ENCODE measurements at regions not wholly inside any gene's neighbourhood (a gene's known extent, or its start where the extent isn't known, plus 50 kb on each side); places are given as distances from the start of the nearest gene placed in this dataset.

- intact Hi-C loops (cut with micrococcal nuclease) = no loop called here
Observed at GRCh38 chr3:78273326-78273725, 1233.4 kb downstream of the ROBO2 start.

DNA sequence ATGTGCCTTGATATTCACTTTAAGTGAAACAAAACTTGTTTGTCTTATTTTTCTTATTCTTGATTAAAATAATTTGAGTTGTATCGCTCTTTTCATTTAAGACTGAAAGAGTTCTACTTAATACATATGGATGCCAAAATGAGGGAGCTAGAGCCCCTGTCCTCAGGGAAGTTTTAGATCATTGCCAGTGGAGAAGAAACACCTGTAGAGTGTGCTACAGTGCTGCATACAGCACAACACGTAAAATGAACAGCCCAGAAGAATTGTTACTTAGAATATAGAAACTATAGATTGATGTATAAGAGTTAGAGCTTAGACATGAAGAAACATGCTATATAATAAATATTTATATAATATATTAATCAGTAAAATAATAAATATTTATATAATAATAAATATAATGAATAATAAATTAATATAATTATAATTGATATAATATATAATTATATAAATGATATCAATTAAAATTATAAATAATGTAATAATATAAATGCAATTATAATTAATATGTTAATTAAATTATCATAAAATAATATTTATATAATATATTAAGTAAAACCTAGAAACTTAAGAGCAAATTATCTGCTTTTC lies 1234.7 kb downstream of the ROBO2 start:
- Histone ChIP-seq H3K4me1 (ENCODE audit: control insufficient read depth, extremely low read depth, insufficient read depth, low read length) (no peaks in the 10 kb centered on the region), H4K20me1 (replicated peaks; ENCODE audit: control insufficient read depth, extremely low read depth, insufficient read depth, low read length) (no peaks in the 10 kb centered on the region), H3K27ac (ENCODE audit: insufficient read depth, low read depth, low read length) (no peak overlapping the region), H3K79me2 (ENCODE audit: control insufficient read depth, insufficient read depth, low read length) (no peaks in the 10 kb centered on the region), H3K9me1 (replicated peaks; ENCODE audit: control insufficient read depth, extremely low read depth, insufficient read depth, low read length) (no peaks in the 10 kb centered on the region), H2AFZ (ENCODE audit: low read depth, low read length) (no peak overlapping the region), H3K9me3 (replicated peaks; ENCODE audit: control insufficient read depth, insufficient read depth, low read length) (no peaks in the 10 kb centered on the region), H3K9ac (replicated peaks; ENCODE audit: extremely low read depth, insufficient read depth, low read length) (no peak overlapping the region), H3K36me3 (ENCODE audit: control insufficient read depth in 2 of 2, extremely low read depth in 1 of 2, insufficient read depth in 2 of 2, low read length in 2 of 2) (no peaks in the 10 kb centered on the region), H3K4me3 (replicated peaks in 1 of 3; ENCODE audit: insufficient read depth in 1 of 3, low read depth in 1 of 3, low read length in 3 of 3) (no peak overlapping the region), H3K4me2 (ENCODE audit: insufficient read depth, low read length) (no peak overlapping the region), H3K27me3 (ENCODE audit: control insufficient read depth in 2 of 2, insufficient read depth in 2 of 2, low read length in 2 of 2) (no peaks in the 10 kb centered on the region)
- CTCF ChIA-PET = interaction anchor here (1.0 kb wide), 1 partner anchor 10 kb away, joined by 4 read pairs; no protein-coding TSS in a partner anchor
- FAIRE-seq = no peak
- no TSS peak for BruUV-seq (replicated peaks)
- no peak for DNase-seq (ENCODE audit: low read depth, low spot score)
- intact Hi-C loops (cut with micrococcal nuclease) (loop anchor here (5.0 kb wide), 1 partner anchor 373 kb away; no protein-coding TSS in a partner anchor), dilution Hi-C loops (cut with MboI; ENCODE audit: extremely low pct_ligation_motif_present, low sequenced_read_pairs) (no loop called here)
- POLR2A ChIA-PET = no interaction called here
- TF ChIP-seq, protein P1, sequence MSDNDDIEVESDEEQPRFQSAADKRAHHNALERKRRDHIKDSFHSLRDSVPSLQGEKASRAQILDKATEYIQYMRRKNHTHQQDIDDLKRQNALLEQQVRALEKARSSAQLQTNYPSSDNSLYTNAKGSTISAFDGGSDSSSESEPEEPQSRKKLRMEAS (IDR thresholded peaks at IDR 0.05; ENCODE audit: insufficient read depth, insufficient read length) = no peak
- no peak for TF ChIP-seq EZH2 (IDR thresholded peaks at IDR 0.05; ENCODE audit: borderline replicate concordance, low read depth, low read length, severe bottlenecking)
- TF ChIP-seq POLR2A (IDR thresholded peaks at IDR 0.05; ENCODE audit: low read depth, low read length) = no peak
- TF ChIP-seq FOS (IDR thresholded peaks at IDR 0.05; ENCODE audit: borderline replicate concordance, insufficient read depth, low read length) = no peak
- no peak for TF ChIP-seq JUN (IDR thresholded peaks at IDR 0.05; ENCODE audit: borderline replicate concordance, insufficient read depth, insufficient read length, low read depth)
- no peak for TF ChIP-seq MYC (IDR thresholded peaks at IDR 0.05; ENCODE audit: low read depth, low read length)
- TF ChIP-seq POLR2AphosphoS5 (IDR thresholded peaks at IDR 0.05; ENCODE audit: insufficient read depth, low read depth, low read length) = no peak
- no peak for TF ChIP-seq GATA2 (IDR thresholded peaks at IDR 0.05; ENCODE audit: insufficient read depth, insufficient read length, low read depth, low read length)
- TF ChIP-seq, protein P2, sequence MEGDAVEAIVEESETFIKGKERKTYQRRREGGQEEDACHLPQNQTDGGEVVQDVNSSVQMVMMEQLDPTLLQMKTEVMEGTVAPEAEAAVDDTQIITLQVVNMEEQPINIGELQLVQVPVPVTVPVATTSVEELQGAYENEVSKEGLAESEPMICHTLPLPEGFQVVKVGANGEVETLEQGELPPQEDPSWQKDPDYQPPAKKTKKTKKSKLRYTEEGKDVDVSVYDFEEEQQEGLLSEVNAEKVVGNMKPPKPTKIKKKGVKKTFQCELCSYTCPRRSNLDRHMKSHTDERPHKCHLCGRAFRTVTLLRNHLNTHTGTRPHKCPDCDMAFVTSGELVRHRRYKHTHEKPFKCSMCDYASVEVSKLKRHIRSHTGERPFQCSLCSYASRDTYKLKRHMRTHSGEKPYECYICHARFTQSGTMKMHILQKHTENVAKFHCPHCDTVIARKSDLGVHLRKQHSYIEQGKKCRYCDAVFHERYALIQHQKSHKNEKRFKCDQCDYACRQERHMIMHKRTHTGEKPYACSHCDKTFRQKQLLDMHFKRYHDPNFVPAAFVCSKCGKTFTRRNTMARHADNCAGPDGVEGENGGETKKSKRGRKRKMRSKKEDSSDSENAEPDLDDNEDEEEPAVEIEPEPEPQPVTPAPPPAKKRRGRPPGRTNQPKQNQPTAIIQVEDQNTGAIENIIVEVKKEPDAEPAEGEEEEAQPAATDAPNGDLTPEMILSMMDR (IDR thresholded peaks at IDR 0.05; ENCODE audit: extremely low read depth in 1 of 2, insufficient read depth in 1 of 2, low read depth in 1 of 2, low read length in 2 of 2) = no peak

More at GRCh38 chr3:78273326-78273725, 1233.4 kb downstream of the ROBO2 start:
- Histone ChIP-seq H4K20me1 (replicated peaks; ENCODE audit: control insufficient read depth, extremely low read depth, insufficient read depth, low read length) (no peaks in the 10 kb centered on the region), H3K9me3 (replicated peaks; ENCODE audit: control insufficient read depth, insufficient read depth, low read length) (no peaks in the 10 kb centered on the region), H3K79me2 (ENCODE audit: control insufficient read depth, insufficient read depth, low read length) (no peaks in the 10 kb centered on the region), H3K4me3 (replicated peaks in 1 of 3; ENCODE audit: insufficient read depth in 1 of 3, low read depth in 1 of 3, low read length in 3 of 3) (no peak overlapping the region), H3K27ac (ENCODE audit: insufficient read depth, low read depth, low read length) (no peak overlapping the region), H3K36me3 (ENCODE audit: control insufficient read depth in 2 of 2, extremely low read depth in 1 of 2, insufficient read depth in 2 of 2, low read length in 2 of 2) (no peaks in the 10 kb centered on the region), H3K27me3 (ENCODE audit: control insufficient read depth in 2 of 2, insufficient read depth in 2 of 2, low read length in 2 of 2) (no peaks in the 10 kb centered on the region), H3K9me1 (replicated peaks; ENCODE audit: control insufficient read depth, extremely low read depth, insufficient read depth, low read length) (no peaks in the 10 kb centered on the region), H3K9ac (replicated peaks; ENCODE audit: extremely low read depth, insufficient read depth, low read length) (no peak overlapping the region), H3K4me2 (ENCODE audit: insufficient read depth, low read length) (no peak overlapping the region), H2AFZ (ENCODE audit: low read depth, low read length) (no peak overlapping the region), H3K4me1 (ENCODE audit: control insufficient read depth, extremely low read depth, insufficient read depth, low read length) (no peaks in the 10 kb centered on the region)
- no peak for DNase-seq (ENCODE audit: low read depth, low spot score)
- no TSS peak for BruUV-seq (replicated peaks)
- POLR2A ChIA-PET = no interaction called here
- CTCF ChIA-PET = no interaction called here
- no peak for TF ChIP-seq FOS (IDR thresholded peaks at IDR 0.05; ENCODE audit: borderline replicate concordance, insufficient read depth, low read length)
- TF ChIP-seq JUN (IDR thresholded peaks at IDR 0.05; ENCODE audit: borderline replicate concordance, insufficient read depth, insufficient read length, low read depth) = no peak
- TF ChIP-seq, protein P2 (IDR thresholded peaks at IDR 0.05; ENCODE audit: extremely low read depth in 1 of 2, insufficient read depth in 1 of 2, low read depth in 1 of 2, low read length in 2 of 2) = no peak
- TF ChIP-seq EZH2 (IDR thresholded peaks at IDR 0.05; ENCODE audit: borderline replicate concordance, low read depth, low read length, severe bottlenecking) = no peak
- FAIRE-seq = no peak
- dilution Hi-C loops (cut with MboI; ENCODE audit: extremely low pct_ligation_motif_present, low sequenced_read_pairs) = no loop called here

Data from endothelial cell of umbilical vein (primary cell).